ENCODE measurements at regions not wholly inside any gene's neighbourhood (a gene's known extent, or its start where the extent isn't known, plus 50 kb on each side); places are given as distances from the start of the nearest gene placed in this dataset.

DNA sequence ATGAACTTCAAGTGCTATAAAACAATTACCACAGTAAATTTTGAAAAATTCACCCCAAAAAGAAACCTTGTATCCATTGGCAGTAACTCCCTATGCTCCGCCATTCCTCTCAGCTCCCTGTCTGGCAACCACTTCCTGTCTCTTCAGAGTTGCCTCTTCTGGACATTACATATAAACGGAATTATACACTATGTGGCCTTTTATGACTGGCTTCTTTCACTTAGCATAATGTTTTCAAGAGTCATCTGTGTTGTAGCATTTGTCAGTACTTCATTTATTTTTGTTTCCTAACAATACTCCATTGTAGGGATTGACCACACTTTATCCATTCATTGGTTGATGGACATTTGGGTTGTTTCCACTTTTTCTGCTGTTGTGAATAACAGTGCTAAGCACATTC lies 50.1 kb downstream of the CEP43 start:
- no peak for DNase-seq (ENCODE audit: low read depth, low spot score)

DNA sequence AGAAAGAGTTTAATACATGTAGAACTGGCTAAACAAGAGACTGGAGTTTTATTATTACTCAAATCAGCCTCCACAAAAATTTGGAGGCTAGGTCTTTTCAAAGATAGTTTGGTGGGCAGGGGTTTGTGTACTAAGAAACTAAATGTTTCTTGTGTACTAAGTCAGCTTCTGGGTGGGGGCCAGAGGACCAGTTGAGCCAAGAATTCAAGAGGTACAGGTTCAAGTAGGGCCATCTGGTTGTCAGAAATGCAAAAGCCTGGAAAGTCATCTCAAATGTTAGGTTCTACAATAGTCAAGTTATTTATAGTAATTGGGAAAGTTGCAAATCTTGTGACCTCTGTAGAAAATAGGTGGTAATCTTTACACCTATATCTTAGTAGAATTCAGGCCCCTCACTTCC lies 51.7 kb downstream of the CEP43 start:
- no peak for DNase-seq (ENCODE audit: low read depth, low spot score)

DNA sequence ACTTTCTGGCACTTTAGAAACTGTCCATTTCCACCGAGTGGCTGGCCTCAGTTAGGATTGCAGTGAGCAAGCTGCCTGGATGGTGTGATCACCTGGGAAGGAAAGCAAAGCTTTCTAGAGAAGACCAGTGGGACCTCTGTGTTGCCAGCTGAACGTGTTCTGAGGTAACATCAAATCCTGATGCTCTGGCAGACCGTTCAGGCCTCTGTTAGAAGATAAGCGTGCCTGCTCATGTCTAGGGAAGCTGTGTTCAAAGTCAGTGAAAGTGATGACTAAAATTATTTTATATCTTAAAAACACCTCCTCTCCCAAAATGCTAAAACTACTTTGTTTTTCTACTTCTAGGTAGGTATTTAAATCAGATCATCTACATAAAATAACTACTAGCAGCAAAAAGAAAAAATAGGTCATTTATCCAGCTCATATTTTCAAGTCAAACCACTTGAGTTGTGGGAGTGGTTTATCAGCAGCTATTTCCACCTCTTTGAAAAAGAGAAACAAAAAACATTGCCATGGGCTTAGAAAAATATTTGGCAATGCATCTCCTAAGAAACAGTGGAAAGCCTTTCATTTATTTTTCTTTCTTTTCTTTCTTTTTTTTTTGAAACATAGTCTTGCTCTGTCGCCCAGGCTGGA lies 54.8 kb downstream of the CEP43 start:
- no peak for DNase-seq (ENCODE audit: low read depth, low spot score)

DNA sequence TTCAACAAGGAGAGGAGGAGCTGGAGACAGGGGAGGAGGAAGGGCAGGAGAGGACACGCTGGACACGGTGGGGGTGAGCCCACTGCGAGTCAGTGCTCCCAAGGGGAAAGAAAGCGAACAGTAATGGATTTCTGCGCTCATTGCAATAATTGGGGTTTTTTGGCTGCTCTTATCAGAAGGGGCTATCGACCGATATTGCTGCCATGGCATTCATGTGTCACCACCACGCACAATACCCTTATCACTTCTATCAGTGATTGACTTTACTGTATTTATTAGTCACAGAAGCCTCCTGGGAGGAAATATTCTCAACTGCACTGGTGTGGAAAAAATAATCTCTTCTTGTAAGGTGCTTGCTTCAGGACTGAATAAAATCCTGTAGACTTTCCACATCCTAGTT lies 55.8 kb downstream of the CEP43 start:
- DNase-seq (ENCODE audit: low read depth, low spot score), result no peak

DNA sequence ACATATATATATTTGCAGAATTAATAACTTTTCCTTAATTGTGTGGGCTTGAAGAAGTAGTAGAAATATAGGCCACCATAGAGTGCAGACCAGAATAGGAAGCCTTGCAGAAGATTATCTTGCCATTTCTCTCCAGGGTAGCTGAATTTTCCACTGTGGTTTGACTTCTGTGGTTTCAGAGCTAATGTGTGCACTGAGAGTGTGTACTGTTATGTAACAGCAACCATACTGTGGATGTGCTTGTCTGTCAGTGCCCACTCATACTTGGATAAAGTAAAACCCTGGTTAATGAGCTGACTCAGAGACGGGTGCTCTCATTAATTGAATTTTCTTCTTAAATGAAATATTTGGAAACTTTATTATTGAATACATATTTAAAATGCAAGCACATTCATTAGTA lies 57.2 kb downstream of the CEP43 start:
- peak; percentile 22 for DNase-seq (ENCODE audit: low read depth, low spot score)

DNA sequence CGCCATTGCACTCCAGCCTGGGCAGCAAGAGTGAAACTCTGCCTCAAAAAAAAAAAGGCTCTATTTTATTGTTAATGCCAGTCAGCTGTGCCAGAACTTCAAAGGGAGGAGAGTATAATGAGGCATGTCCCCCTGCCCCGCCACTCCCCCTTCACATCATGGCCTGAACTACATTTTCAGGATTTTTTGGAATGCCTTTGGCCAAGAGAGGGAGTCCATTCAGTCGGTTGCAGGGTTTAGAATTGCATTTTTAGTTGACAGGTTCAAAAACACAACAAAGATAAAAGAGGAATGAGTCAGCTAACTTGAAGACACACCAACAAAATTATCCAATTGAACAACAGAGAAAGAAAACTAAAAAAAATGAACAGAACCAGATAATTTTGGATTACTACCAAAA lies 59.1 kb downstream of the CEP43 start:
- no peak for DNase-seq (ENCODE audit: low read depth, low spot score)
